ENCODE measurements at regions not wholly inside any gene's neighbourhood (a gene's known extent, or its start where the extent isn't known, plus 50 kb on each side); places are given as distances from the start of the nearest gene placed in this dataset.

GRCh38 chr4:100099746-100100145 is 90.5 kb downstream of the DDIT4L start:
- no peak for TF ChIP-seq CTCF (IDR thresholded peaks at IDR 0.05)
- TF ChIP-seq POLR2A (IDR thresholded peaks at IDR 0.05): no peak
